Suppressor macrophage treated with lipopolysaccharide for 1 hour (primary cell): ENCODE measurements at regions not wholly inside any gene's neighbourhood (a gene's known extent, or its start where the extent isn't known, plus 50 kb on each side); places are given as distances from the start of the nearest gene placed in this dataset.

ENCODE experiments used
- DNase-seq, 3 donors: peaks; one replicate each; pipeline ENCODE4 v3.0.0-alpha.2; 2020 to 2022

DNA sequence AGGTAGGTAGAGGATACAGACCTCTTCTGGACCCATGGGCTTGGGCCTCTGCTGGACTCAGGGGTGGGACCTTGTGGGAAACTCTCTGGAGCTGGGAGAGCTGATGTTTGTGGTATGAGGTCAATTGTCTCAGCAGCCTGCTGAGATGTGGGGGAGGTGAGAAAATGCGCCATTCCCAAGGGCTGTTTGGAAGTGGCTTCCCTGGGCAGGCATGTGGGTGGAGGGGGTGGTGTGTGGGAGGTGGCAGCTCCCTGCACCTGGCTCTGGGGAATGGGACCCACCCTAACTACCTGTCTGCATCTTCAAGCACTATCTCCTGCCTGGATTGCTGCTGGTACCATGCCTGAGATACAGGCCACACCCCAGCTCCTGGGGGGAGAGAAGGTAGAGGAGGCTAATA is 97.4 kb upstream of the THY1 start:
- no peak for DNase-seq

DNA sequence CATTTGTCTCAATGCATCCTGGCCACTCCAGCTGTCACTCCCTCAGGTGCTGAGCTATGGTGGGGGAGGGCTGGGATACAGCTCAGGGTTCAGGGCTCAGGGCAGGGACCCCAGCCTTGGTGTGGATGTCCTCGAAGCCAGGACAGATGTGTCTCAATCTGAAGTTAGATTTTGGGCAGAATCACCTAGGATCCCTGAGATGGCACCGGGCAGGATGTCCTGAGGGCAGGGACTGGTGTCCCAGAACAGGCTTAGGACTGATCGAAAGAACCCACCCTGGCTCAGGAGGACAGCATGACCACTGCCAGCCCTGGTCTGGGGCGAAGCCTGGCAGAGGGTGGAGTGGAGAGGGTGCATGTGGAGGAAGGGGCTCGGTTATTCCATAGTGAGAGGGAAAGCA is 96.8 kb upstream of the THY1 start:
- no peak for DNase-seq

DNA sequence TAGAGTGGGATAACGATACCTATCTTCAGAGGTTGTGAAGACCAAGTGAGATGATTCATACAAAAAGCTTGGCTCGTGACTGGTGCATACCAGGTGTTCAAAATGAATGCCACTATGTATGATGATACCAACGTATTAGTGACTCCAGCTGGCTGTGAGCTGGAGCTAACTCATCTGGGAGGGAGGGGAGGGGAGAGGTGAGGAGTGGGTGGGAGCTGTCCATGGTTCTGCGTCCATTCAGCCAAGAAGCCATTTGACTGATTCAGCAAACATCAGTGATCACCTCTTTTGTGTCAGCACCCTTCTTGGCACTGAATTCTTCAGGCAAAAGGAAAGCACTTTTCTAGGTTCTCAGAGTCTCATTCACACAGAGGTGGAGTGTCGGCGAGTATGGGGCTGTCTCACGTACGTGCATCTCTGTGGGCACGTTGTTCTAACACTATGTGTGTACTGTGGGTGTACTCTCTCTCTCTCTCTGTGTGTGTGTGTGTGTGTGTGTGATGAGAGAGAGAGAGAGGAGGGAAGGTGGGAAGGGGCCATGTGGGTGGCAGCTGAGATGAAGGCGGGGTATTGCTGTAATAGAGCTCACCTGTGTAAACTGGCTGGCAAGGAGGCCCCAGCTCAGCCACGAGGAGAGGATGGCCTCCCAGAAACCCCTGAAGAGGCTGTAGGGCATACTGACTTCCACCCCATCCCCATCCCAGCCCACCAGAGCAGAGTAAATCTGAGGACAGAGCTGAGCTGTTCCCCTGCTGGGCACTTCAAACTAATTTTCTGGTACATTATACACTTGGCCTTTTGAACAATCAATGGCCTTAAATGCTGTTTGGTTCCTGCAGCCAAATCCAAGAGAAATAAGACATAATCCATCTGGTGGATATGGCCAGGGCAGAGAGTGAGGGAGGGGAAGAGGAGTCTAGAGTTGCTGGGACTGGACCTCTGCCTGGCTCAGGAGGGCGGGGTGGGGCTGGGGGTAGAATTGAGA is 96.1 kb upstream of the THY1 start:
- DNase-seq = peak in 1 of 3 donors; percentile 53

DNA sequence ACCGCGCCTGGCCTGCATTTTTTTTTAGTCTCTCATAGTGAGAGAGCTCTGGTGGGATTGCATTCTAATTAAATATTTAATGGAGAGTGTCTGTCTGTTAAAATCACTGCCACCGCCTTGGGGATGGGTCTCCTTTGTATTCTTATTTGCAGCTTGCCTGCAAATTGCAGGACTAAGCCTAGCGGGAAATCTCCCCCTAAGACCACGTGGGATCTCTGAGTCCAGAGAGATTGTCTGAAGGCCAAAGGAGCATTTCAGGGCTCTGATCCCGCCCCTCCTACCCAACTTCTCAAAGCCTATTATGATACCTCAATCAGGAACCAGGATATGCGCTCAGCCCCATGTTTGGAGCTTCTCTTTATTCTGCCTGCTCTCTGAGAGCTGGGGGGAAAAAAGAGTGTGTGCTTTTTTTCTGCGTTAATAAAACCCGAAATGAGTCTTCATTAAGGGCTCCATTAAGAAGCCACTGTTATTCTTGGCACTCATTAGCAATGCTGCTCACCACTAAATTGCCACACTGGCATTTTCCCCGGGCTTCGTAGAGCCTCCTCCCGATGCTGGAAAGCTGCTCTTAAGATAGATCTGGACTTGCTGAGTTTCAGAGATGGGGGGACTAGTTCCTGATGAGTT is 92.9 kb upstream of the THY1 start:
- no peak for DNase-seq

DNA sequence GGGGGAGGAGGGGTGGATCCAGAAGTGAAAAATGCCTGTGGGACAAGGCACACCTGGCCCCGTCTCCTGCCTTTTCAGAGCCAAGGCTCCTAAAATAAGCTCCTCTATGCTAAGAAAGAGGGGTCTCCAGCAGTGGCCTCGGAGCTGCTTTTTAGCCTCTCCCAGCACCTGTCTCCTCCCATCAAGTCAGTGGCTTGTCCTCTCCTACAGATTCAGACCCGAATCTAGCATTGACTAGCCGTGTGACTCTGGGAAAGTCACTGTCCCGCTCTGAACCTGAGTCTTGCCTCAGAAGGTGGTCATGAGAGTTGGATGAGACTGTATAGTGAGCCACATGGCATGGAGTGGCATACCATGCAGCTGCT is 90.8 kb upstream of the THY1 start:
- no peak for DNase-seq

DNA sequence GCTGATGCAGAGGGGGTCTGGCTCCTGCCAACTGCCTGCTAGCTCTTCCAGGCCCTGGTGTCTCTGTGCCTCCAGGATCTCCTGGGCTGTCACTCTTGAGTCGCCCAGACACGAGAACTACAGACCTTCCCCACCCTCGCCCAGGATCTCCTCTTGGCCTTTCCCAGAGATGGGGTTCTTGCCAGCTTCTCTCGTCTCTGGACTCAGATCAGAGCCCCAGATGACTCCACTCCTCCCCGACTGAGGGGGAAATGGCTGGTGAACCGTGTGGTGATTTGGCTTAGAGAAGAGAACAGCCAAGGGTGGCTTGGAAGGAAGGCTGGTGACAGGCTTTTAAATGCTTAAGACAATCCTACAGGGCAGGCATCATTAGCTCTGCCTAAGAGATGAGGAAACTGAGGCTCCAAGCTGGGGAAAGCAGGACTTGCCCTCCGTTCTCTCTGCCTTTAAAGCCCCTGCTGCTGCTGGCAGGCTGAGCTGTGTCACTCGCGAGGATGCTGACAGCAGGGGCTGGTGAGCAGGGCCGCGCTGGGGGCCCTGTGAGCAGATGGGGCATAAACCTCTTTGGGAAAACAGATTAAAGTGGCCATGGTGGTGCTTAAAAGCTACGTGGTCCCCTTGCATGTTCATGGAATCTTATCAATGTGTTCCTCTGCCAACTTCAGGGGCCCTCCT is 90.3 kb upstream of the THY1 start:
- DNase-seq = no peak

DNA sequence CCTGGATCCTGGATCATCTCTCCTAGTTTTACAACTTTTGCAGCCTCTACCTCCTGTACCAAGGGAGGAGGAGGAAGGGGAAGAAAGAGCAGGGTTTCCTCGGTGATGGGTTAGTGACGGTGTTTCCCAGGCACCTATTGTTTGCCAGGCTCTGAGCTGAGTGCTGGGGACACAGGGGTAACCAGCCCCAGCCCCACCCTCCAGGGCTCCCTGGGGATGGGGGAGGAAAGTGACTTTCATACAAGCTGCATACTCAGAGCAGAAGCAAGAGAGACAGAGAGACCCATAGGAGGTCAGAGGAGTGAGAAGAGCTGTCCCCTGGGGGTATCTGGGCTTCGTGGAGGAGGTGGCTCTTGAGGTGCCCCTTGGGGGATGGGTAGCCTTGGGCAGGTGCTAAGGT is 89.4 kb upstream of the THY1 start:
- DNase-seq = peak in 2 of 3 donors; percentile 24 to 28

DNA sequence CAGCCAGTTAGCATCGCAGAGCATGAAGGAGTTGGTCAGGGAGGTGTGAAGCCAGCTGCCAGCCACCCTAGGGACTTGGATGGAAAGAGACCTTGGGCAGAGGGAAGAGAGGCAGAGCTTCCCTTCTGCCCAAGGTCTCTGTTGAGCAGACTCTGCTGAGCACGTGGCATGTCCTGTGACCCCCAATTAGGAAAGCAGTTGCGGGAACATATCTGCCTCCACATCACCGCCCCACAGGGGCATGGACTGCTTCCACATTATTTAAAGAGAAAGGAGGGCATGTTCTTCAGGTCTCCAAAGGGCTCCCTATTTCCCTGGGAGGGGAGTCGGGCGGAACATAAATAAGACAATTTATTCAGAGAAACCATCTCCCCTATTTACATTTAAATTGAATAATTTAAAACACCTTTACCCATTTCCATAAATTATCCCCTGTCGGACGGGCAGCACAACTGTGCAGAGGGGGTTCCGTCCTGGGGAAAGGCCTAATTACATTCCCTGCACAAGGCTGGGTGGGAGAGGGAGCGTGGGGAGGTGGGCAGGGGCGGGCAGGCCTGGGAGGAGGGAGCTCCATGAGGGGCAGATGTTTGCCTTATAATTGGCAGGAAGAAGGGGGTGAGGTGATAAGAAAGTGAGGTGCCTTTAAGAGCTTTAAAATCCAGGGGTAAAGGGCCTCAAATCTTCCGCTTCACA is 88.8 kb upstream of the THY1 start:
- peak in 1 of 3 donors; percentile 13 for DNase-seq

DNA sequence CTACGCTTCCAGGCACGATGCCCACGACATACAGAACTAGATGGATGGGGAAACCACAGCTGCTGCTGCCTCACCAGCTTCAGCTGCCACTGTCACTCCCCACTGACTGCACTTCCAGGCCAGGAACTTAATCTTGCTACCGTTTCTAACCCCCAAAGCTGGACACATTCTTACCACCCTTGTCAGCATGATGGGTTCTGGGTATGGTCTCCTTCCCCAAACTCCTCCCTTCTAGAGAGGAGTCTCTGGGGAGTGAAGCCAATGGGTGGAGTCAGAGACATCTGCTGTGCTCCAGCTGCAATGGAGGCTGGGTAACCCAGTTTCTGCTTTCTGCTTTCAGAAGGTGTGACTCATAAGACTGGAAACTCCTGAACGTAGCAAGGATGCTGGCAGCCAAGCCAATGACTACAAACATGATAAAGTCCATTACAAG is 87.0 kb upstream of the THY1 start:
- DNase-seq = peak; percentile 93 to 99 (median 98)

DNA sequence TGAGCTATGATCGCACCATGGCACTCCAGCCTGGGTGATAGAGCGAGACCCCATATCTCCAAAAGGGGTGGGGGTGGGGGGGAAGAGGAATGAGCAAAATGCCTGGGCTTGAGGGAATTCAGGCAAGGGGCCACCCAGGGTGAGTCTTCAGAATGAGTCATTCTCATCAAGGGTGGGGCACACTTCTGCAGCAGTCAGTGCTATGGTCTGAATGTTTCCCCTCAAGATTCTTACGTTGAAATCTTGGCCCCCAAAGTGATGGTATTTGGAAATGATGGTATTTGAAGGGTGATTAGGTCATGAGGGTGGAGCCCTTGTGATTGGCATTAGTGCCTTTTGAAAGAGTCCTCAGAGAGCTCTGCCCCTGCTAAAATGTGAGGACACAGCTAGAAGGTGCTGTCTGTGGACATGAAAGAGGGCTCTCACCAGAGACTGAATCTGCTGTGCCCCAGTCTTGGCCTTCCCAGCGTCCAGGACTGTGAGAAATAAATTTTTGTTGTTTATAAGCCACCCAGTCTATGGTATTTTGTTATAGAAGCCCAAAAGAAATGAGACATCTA is 86.4 kb upstream of the THY1 start:
- peak; percentile 57 to 71 (median 67) for DNase-seq

DNA sequence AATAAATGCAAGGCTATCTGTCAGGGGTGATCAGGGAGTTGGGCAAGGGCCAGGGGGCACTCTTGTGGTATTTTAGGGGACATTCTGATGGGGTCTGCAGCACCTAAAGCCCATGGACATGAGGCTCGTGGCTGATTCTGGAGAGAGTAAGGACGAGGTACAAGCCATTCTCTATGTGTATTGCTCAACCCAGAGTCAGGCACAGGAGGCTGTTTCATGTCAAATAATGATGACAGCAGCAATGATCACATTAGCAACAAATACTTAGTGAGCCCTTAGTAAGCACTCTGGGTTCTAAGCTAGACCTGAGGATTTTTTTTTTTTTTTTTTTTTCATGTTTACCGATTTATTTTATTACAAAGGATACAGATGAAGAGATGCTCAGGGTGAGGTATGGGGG is 83.5 kb upstream of the THY1 start:
- no peak for DNase-seq

DNA sequence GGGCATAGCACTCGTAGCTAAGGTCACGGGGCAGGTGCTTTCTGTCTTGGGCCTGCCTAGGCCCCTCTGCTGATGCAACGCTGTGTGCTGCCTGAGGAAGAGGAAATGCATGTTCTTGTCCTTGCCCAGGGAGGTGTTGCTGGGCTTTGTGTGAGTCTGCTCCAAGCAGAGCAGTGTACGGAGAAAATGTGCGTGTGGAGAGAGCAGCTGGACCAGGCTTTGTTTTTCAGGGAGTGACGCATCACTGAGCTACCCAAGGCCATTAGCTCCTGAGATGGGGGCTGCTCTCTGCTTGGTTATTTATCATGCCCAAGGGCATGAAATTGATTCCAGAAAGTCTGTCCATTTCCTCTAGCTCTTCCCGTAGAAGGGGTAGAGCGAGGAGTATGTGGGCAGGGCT is 82.9 kb upstream of the THY1 start:
- DNase-seq = peak in 2 of 3 donors; percentile 11 to 37

DNA sequence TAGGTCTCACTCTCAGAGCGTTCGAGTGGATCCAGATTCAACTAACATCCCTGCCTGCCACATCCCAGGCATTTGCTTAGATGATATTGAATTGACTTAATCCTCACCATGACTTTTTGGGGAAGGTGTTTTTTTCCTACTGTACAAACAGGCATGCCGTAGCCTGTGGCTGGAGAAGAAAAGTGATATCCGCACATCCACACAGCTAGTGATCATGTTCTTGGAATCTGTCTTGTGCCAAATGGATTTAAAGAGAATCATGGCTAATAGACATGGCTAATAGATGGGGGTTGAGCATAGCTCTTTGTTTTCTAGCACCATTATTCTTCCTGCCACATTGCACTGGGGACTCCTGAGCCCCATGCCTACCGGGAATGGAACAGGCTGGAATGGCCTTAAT is 82.1 kb upstream of the THY1 start:
- no peak for DNase-seq

DNA sequence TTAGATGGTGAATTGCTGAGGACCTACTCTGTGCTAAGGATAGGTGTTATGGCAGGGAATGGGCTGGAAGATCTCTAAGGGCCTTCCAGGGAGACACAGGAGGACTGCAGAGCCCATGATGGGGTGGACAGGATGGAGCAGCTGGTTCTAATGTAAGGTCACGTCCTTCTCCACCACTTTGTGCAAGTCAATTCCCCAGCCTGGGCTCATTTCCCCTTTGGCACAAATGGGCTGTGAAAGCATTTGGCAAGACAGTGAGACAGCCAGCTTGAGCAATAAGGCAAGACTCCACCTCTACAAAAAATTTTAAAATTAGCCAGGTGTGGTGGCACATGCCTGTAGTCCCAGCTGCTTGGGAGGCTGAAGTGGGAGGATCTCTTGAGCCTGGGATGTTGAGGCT is 81.4 kb upstream of the THY1 start:
- DNase-seq = peak in 2 of 3 donors; percentile 50 to 71

DNA sequence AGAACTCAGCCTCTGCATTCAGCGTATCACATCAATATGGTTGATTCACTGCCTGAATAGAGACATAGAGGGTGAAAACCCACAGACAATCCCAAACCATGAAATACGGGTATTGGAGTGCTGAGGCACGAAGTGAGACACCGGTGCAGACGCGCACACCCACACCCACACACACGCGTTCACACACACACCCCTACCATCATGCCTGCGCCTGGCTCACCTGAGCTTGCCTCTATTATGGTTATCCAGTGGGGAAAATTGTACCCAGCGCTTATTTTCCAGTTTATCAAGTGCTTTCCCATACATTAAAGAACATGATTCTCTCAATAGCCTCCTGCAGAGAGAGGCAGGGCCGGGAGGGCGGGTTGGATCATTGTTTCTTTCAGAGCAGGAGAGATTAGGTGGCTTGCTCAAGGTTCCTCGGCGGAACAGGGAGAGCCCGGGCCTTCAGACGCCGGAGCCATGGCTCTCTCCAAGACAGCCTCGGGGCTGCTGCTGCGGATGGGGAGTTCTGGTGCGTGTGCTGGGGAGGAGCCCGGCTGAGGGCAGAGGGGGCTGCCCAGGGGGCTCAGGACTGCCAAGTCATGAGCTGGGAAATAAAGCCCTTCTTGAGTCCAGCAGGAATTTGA is 78.9 kb upstream of the THY1 start:
- no peak for DNase-seq

DNA sequence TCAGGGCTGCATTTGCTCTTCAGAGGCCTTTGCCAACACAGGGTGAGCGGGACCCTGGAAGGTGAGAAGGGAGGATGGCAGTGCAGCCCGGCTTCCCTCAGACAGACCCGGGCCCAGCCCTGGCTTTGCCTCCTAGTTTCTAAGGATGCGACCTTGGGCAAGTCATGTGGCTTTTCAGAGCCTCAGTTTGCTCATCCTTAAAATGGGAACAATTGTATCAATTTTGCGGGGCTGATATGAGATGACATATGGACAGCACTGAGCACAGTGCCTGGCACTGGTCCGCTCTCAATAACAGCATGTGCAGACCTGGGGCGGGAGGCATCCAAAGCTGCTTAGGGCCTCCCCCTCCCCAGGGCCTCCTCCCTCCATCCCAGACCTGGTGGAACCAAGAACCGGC is 74.7 kb upstream of the THY1 start:
- DNase-seq = no peak

DNA sequence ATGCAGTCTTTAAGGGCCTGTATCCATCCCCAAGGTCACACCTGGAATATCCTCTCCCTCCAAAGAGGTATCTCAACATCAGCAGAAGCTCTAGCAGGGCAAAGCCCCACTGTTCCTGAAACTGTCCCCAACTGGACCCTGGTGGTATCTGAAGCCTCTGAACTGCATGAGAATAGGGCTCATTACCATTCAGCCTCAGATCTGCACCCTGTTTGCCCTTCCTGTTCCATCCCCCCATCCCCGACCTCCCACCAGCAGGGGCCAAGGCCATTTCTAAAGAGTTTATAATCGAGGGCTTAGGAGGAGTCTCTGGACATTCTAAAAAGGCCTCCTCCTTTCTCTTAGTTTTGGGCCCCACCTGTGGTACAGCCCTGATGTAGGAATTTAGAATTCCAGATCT is 74.0 kb upstream of the THY1 start:
- no peak for DNase-seq

DNA sequence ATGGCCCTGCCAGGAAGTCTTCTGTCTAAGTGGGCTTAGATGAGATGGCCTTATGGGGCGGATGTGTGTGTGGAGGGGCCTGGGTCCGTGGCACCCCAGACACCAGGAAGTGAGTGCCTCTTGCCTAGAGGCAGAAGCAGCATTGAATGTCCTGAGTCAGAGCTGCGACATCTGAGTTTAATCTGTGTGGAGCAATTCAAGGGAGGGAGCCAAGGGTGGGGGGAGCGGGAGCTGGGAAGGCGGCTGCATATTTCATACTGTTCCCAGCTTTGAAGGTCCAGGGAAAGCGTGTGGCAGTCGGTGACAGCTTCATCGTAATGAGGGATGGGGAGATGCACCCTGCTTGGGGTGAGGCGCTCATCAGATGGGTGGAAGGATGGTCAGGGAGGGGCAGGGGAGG is 73.5 kb upstream of the THY1 start:
- DNase-seq = no peak

DNA sequence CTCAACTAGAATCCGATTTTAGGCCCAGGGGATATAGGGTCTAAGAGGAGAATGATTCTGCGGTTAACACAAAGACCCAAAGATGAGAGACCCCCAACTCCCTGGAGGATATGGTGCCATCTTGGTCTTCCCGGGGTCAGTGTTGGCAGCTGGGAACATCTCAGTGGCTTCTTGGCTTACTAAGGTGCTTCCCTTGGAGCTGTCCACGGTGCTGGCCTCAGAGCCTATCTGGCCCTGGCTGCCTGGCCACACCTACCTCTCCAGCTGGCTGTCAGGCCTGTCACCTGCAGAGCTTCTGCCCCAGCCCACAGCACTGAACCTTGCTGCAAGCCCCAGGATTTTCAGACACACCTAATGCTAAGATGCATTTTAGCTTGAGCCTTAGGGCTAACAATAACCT is 70.7 kb upstream of the THY1 start:
- peak in 1 of 3 donors; percentile 60 for DNase-seq

DNA sequence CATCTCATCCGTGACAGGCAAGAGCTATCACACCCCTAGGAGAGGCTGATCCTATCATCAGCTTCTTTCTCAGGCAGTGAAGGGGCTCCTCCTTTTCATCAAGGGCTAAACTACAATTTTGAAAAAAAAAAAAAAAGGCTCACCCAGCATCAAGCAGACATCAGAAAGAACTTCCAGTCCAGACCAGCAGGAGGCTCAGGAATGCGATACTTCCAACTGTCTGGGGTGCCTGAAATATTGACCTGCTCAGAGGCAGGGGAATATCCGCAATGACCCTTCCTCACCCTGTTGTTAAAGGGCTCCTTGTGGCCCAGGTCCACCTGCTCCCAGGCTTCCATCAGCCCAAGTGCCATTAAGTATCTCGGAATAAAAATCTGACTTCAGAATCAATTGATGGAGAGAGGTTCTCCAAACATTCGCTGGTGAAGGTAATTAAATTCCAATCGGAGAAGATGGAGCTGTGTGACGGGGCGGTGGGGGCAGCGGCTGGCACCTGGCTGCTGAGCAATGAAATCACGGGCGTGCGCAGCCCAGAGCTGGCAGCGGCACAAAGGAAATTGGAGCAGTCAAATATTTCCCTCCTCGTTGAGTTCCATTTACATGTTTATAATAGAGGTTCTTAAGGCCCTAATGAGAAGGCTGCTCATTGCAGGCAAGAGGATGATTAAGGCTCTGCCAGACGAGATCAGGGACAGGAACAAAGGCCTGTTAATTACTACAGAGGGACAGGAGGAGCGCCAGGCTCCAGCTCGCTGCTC is 69.0 kb upstream of the THY1 start:
- DNase-seq = peak; percentile 27 to 45 (median 44)

DNA sequence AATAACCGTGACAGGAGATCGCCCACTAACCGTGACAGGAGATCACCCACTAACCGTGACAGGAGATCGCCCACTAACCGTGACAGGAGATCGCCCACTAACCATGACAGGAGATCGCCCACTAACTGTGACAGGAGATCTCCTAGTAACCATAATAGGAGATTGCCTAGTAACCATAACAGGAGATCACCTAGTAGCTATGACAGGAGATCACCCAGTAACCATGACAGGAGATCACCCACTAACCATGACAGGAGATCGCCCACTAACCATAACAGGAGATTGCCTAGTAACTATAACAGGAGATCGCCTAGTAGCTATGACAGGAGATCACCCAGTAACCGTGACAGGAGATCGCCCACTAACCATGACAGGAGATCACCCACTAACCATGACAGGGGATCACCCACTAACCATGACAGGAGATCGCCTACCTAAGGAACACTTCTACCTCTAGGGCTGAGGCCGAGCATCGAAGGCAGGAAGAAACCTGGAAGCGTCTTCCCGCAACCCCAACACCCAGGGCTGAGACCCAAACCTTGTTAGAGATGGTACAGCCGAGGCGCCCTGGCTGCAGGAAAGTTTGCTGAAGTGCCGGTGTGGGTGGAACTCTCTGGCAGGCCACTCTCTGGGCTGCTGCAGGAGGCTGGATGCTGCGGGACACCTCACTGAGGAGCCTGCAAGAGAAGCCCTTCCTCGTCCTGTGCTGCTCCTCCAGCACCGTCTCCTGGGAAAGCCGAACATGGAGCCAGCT is 67.5 kb upstream of the THY1 start:
- DNase-seq = no peak
